ENCODE measurements at regions not wholly inside any gene's neighbourhood (a gene's known extent, or its start where the extent isn't known, plus 50 kb on each side); places are given as distances from the start of the nearest gene placed in this dataset.

DNA sequence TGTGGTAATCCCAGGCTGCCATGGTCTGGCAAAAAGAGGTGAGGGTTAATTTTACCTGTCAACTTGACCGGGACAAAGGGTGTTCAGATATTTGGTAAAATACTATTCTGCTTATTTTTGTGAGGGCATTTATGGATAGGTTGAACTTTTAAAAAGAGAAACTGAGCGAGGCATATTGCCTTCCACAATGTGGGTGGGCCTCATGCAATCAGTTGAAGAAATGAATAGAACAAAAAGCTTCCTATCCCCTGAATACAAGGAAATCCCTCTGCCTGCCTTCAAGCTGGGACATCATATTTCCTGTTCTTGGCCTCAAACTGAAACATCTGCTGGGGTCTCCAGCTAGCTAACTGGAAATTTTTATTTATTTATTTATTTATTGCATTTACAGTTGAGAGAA, 734.7 kb downstream of the IRX1 start:
- no peak overlapping the region for H3K27ac ChIP-seq (ENCODE audit: insufficient read depth, low read depth, low read length)
- no peak overlapping the region for H2AFZ ChIP-seq (ENCODE audit: low read depth, low read length)
- ChIA-PET CTCF (no interaction called here), POLR2A (no interaction called here)
- no peak overlapping the region for H3K4me3 ChIP-seq (replicated peaks in 1 of 3; ENCODE audit: insufficient read depth in 1 of 3, low read depth in 1 of 3, low read length in 3 of 3)
- H3K9me1 ChIP-seq (replicated peaks; ENCODE audit: control insufficient read depth, extremely low read depth, insufficient read depth, low read length): no peaks in the 10 kb centered on the region
- TF ChIP-seq, protein P1, sequence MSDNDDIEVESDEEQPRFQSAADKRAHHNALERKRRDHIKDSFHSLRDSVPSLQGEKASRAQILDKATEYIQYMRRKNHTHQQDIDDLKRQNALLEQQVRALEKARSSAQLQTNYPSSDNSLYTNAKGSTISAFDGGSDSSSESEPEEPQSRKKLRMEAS (IDR thresholded peaks at IDR 0.05; ENCODE audit: insufficient read depth, insufficient read length): no peak
- TF ChIP-seq EZH2 (IDR thresholded peaks at IDR 0.05; ENCODE audit: borderline replicate concordance, low read depth, low read length, severe bottlenecking) (no peak), JUN (IDR thresholded peaks at IDR 0.05; ENCODE audit: borderline replicate concordance, insufficient read depth, insufficient read length, low read depth) (no peak), FOS (IDR thresholded peaks at IDR 0.05; ENCODE audit: borderline replicate concordance, insufficient read depth, low read length) (no peak), POLR2AphosphoS5 (IDR thresholded peaks at IDR 0.05; ENCODE audit: insufficient read depth, low read depth, low read length) (no peak)
- FAIRE-seq (no peak), DNase-seq (ENCODE audit: low read depth, low spot score) (no peak)
- H3K9me3 ChIP-seq (replicated peaks; ENCODE audit: control insufficient read depth, insufficient read depth, low read length): peaks cover 5% of the 10 kb centered on the region
- no peaks in the 10 kb centered on the region for H4K20me1 ChIP-seq (replicated peaks; ENCODE audit: control insufficient read depth, extremely low read depth, insufficient read depth, low read length)
- H3K27me3 ChIP-seq (ENCODE audit: control insufficient read depth in 2 of 2, insufficient read depth in 2 of 2, low read length in 2 of 2): no peaks in the 10 kb centered on the region
- H3K4me2 ChIP-seq (ENCODE audit: insufficient read depth, low read length): no peak overlapping the region
- no peak overlapping the region for H3K9ac ChIP-seq (replicated peaks; ENCODE audit: extremely low read depth, insufficient read depth, low read length)
- H3K79me2 ChIP-seq (ENCODE audit: control insufficient read depth, insufficient read depth, low read length): no peaks in the 10 kb centered on the region
- BruUV-seq (replicated peaks): no TSS peak
- no peaks in the 10 kb centered on the region for H3K4me1 ChIP-seq (ENCODE audit: control insufficient read depth, extremely low read depth, insufficient read depth, low read length)
- no peaks in the 10 kb centered on the region for H3K36me3 ChIP-seq (ENCODE audit: control insufficient read depth in 2 of 2, extremely low read depth in 1 of 2, insufficient read depth in 2 of 2, low read length in 2 of 2)
- intact Hi-C loops (cut with micrococcal nuclease) (no loop called here), dilution Hi-C loops (cut with MboI; ENCODE audit: extremely low pct_ligation_motif_present, low sequenced_read_pairs) (no loop called here)

DNA sequence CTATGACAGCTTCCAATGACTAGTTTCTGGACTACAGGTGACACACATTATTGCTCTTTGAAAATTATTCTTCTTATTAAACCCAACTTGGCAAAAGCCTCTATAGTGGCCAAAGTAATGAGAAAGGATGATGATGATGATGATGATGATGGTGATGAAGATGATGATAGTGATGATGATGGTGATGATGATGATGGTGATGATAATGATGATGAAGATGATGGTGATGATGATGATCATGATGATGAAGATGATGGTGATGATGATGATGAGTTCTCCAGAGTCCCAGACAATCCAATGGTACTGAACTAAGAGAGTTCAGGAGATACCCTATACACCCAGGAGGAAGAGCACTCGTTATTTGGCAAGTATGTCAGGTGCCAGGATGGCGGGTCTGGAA, 739.4 kb downstream of the IRX1 start:
- FAIRE-seq (no peak), DNase-seq (ENCODE audit: low read depth, low spot score) (no peak)
- Histone ChIP-seq H3K9me1 (replicated peaks; ENCODE audit: control insufficient read depth, extremely low read depth, insufficient read depth, low read length) (no peaks in the 10 kb centered on the region), H3K27me3 (ENCODE audit: control insufficient read depth in 2 of 2, insufficient read depth in 2 of 2, low read length in 2 of 2) (no peaks in the 10 kb centered on the region), H3K9ac (replicated peaks; ENCODE audit: extremely low read depth, insufficient read depth, low read length) (no peak overlapping the region), H3K4me1 (ENCODE audit: control insufficient read depth, extremely low read depth, insufficient read depth, low read length) (no peaks in the 10 kb centered on the region), H4K20me1 (replicated peaks; ENCODE audit: control insufficient read depth, extremely low read depth, insufficient read depth, low read length) (no peaks in the 10 kb centered on the region), H3K4me2 (ENCODE audit: insufficient read depth, low read length) (no peak overlapping the region), H3K27ac (ENCODE audit: insufficient read depth, low read depth, low read length) (no peak overlapping the region), H3K79me2 (ENCODE audit: control insufficient read depth, insufficient read depth, low read length) (no peaks in the 10 kb centered on the region), H3K36me3 (ENCODE audit: control insufficient read depth in 2 of 2, extremely low read depth in 1 of 2, insufficient read depth in 2 of 2, low read length in 2 of 2) (no peaks in the 10 kb centered on the region), H3K4me3 (replicated peaks in 1 of 3; ENCODE audit: insufficient read depth in 1 of 3, low read depth in 1 of 3, low read length in 3 of 3) (no peak overlapping the region), H2AFZ (ENCODE audit: low read depth, low read length) (no peak overlapping the region), H3K9me3 (replicated peaks; ENCODE audit: control insufficient read depth, insufficient read depth, low read length) (peaks cover 9% of the 10 kb centered on the region)
- dilution Hi-C loops (cut with MboI; ENCODE audit: extremely low pct_ligation_motif_present, low sequenced_read_pairs): no loop called here
- ChIA-PET POLR2A (no interaction called here), CTCF (interaction anchor here (0.6 kb wide), 1 partner anchor 91 kb away, joined by 3 read pairs; no protein-coding TSS in a partner anchor)
- no TSS peak for BruUV-seq (replicated peaks)
- intact Hi-C loops (cut with micrococcal nuclease): no loop called here
- TF ChIP-seq FOS (IDR thresholded peaks at IDR 0.05; ENCODE audit: borderline replicate concordance, insufficient read depth, low read length): no peak
- TF ChIP-seq GATA2 (IDR thresholded peaks at IDR 0.05; ENCODE audit: insufficient read depth, insufficient read length, low read depth, low read length): no peak
- TF ChIP-seq, protein P2, sequence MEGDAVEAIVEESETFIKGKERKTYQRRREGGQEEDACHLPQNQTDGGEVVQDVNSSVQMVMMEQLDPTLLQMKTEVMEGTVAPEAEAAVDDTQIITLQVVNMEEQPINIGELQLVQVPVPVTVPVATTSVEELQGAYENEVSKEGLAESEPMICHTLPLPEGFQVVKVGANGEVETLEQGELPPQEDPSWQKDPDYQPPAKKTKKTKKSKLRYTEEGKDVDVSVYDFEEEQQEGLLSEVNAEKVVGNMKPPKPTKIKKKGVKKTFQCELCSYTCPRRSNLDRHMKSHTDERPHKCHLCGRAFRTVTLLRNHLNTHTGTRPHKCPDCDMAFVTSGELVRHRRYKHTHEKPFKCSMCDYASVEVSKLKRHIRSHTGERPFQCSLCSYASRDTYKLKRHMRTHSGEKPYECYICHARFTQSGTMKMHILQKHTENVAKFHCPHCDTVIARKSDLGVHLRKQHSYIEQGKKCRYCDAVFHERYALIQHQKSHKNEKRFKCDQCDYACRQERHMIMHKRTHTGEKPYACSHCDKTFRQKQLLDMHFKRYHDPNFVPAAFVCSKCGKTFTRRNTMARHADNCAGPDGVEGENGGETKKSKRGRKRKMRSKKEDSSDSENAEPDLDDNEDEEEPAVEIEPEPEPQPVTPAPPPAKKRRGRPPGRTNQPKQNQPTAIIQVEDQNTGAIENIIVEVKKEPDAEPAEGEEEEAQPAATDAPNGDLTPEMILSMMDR (IDR thresholded peaks at IDR 0.05; ENCODE audit: extremely low read depth in 1 of 2, insufficient read depth in 1 of 2, low read depth in 1 of 2, low read length in 2 of 2): no peak
- TF ChIP-seq, protein P1 (IDR thresholded peaks at IDR 0.05; ENCODE audit: insufficient read depth, insufficient read length): no peak
- no peak for TF ChIP-seq POLR2AphosphoS5 (IDR thresholded peaks at IDR 0.05; ENCODE audit: insufficient read depth, low read depth, low read length)
- no peak for TF ChIP-seq JUN (IDR thresholded peaks at IDR 0.05; ENCODE audit: borderline replicate concordance, insufficient read depth, insufficient read length, low read depth)
- no peak for TF ChIP-seq EZH2 (IDR thresholded peaks at IDR 0.05; ENCODE audit: borderline replicate concordance, low read depth, low read length, severe bottlenecking)
- TF ChIP-seq MYC (IDR thresholded peaks at IDR 0.05; ENCODE audit: low read depth, low read length): no peak
- no peak for TF ChIP-seq POLR2A (IDR thresholded peaks at IDR 0.05; ENCODE audit: low read depth, low read length)
